ENCODE measurements at regions not wholly inside any gene's neighbourhood (a gene's known extent, or its start where the extent isn't known, plus 50 kb on each side); places are given as distances from the start of the nearest gene placed in this dataset.
"Not testable (repeated sequence)": the region's sequence is repeated elsewhere in the genome, so short reads cannot be mapped to it uniquely, and the experiment has no call there.

DNA sequence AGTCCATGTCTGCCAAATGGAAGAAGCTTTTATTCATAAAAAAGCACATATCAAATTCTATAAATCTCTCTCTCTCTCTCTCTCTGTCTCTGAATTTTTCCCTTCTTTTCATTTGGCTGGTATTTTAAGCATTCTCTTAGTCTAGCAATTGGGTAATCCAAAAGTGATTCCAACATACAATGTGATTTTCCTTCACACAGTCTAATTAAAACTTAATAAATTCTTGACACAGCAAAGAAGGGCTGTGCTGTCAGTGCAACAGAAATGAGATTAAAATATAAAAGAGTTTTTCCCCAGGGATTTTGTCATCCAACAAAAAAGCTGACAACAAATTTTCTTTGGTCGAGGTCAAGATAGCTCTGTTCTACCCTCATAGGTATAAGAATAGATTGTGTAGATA, 216.9 kb downstream of the CENPC start:
- no peak for DNase-seq

DNA sequence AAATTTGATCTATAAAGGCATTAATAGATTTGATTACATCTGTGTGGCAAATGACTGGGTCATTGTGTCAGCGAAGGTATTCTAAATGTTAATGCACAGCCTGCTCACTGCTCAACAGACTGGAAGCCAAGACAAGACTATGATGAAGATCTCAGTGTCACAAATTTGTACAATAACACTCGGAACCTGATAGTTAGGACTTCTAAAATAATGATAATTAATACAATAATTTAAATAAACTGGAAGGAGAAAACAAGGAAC, 217.4 kb downstream of the CENPC start:
- no peak for DNase-seq

DNA sequence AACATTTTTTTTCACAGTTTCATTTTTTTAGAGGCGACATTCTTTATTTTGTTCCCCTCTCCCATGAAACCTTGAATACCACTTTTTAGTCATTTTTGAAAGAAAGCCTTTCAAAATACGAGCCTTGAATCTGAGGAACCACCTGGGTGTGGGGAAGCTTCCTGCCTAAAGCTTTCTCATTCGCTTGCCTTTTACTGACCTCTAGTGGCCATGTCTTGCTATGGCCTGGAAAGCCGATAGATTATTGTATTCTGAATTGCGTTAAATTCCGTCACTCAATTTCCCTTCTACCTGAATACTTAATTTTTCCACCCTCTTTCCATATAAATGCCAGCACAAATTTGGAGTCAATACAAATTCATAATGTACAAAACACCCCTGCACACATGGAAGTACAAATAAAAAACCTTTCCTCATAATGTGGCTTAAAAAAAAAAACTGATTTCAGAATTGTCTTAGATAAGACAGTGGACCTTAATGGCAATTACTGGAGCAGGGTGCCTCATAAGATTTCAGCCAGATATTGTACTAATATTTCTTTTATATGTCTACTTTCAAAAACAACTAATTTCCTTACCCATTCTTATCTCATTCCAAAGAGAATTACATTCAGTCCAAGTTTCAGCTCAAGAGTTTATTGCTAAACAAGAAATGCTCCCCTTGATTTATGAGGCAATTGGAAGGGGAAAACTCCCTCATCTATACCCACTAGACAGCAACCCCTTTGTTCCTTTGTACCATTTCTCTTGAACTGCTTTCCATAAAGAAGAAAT, 217.9 kb downstream of the CENPC start:
- DNase-seq, result peak; percentile 11

DNA sequence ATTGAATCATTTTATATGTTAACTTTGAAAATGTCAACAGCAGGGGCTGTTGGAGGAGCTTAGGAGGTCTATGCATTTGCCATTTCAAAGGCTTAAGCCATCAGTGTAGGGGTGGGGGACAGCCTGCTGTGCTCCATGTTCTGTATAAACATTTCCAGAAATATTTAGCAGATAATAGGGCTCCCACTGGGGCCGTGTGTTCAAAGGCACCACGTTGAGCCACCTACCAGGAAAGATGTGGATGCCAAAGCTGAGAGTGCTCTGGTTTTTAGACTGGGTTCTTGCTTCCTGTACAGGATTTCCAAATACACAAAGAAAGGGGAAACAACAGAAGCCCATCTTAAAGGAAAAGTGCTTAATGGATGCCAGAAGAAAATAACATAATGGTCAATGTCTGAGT, 219.5 kb downstream of the CENPC start:
- DNase-seq, result no peak

DNA sequence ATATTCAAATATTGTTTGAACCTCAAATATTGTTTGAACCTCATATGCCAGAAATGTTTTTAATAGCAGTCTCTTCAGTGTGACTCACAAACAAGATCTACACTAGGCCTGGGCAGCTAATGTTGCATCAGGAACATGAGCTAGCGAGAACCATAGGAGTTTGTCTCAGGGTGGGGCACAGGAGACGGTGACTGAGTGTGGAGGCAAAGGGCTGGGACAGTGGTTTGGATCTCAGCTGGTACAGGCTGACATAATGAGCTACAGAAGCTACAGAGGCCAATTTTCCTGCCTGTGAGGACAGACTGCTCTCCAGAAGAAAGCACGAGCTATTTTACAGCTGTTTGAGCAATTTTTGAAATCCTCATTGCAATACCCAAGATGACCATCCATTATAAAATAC, 224.7 kb downstream of the CENPC start:
- no peak for DNase-seq

DNA sequence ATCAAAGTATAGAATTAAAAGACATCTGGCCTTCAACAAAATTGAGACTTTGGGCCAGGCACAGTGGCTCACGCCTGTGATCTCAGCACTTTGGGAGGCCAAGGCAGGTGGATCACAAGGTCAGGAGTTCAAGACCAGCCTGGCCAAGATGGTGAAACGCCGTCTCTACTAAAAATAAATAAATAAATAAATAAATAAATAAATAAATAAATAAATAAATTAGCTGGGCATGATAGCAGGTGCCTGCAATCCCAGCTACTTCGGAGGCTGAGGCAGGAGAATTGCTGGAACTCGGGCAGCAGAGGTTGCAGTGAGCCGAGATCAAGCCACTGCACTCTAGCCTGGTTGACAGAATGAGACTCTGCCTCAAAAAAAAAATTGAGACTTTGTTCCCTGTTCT, 225.7 kb downstream of the CENPC start:
- DNase-seq, result not testable (repeated sequence)

DNA sequence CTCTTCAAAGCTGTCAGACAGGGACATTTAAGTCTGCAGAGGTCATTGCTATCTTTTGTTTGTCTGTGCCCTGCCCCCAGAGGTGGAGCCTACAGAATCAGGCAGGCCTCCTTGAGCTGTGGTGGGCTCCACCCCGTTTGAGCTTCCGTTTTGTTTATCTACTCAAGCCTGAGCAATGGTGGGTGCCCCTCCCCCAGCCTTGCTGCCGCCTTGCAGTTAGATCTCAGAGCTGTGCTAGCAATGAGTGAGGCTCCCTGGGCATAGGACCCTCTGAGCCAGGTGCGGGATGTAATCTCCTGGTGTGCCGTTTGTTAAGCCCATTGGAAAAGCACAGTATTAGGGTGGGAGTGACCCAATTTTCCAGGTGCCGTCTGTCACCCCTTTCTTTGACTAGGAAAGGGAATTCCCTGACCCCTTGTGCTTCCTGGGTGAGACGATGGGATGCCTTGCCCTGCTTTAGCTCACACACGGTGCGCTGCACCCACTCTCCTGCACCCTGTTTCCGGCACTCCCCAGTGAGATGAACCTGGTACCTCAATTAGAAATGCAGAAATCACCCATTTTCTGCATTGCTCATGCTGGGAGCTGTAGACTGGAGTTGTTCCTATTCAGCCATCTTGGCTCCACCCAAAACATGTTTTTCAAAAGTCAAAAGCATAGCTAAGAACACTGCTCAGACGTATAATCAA, 244.7 kb downstream of the CENPC start:
- DNase-seq, result not testable (repeated sequence)

DNA sequence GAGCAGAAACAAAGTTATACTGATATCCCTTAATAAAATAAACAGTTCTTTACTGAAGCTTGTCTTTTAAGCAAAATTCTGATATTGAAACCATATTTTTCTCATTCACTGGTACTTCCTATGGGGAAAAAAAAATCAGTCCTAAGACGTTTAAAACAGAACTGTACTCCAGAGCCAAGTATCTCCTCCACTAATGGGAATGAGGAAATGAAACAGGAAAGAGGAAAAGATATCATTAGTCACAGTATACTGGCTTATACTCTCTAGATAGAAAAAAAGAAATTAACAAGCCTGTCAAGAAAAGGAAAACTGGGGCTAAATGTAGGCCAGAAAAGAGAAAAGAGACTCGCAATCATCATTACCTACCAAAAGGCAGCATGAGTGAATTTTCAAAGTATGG, 252.7 kb downstream of the CENPC start:
- no peak for DNase-seq

DNA sequence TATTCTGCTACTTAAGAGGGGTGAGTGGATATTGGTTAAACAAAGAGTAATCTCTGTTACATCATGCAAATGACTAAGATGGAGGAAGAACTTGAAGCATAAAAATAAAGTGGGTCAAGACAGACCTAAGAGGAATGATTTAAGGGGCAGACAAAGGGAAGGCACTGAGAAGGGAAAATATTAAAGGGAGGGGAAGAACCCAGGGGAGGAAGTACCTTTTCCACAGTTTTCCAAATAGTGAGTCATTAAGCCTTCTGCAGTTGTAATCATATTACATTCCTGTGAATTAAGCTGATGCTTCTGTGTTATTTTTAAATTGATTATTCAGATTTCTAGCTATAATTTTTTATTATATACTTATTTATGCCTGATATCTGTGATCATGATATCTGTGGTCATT, 253.3 kb downstream of the CENPC start:
- no peak for DNase-seq

DNA sequence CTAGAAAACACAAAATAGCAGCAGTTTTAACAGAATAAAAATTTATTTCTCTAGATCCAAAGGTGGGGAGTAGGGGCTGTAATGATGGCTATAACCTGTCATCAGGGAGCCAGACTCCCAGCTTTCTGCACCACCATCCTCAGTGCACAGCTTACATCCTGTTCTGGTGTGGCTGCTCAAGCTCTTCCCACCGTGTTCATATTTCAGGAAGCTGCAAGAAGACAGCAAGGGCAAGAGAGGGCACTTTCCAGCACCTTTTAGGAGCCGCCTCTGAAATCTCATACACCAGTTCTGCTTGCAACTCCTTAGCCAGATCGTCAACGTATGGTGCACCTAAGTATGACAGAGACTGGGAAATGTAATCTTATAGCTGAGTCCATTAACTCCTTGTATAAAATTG, 253.7 kb downstream of the CENPC start:
- no peak for DNase-seq

DNA sequence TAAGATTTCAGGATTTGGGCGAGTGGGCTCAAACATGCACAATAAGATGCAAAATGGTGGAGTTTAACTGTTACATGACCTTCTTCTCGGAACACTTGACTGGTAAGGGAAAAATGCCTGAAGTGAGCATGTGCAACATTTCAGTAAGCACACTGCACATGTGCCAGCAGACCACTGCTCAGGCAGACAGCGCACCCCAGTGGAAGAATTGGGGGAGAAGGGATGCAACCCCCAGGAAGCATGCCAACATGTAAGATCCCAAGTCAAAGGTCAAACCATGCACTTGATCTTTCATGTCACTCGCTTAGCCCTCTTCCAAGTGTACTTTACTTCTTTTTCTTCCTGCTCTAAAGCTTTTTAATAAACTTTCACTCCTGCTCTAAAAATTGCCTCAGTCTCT, 256.3 kb downstream of the CENPC start:
- DNase-seq, result no peak

DNA sequence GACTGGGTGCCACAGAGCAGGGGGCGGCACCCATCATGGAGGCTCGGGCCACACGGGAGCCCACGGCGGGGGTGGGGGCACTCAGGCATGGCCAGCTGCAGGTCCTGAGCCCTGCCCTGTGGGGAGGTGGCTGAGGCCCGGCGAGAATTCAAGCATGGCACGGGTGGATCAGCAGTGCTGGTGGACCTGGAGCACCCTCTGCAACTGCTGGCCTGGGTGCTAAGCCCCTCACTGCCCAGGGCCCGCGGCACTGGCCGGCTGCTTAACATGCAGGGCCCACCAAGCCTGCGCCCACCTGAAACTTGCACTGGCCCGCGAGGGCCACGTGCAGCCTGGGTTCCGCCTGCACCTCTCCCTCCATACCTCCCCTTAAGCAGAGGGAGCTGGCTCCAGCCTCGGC, 258.6 kb downstream of the CENPC start:
- no peak for DNase-seq

DNA sequence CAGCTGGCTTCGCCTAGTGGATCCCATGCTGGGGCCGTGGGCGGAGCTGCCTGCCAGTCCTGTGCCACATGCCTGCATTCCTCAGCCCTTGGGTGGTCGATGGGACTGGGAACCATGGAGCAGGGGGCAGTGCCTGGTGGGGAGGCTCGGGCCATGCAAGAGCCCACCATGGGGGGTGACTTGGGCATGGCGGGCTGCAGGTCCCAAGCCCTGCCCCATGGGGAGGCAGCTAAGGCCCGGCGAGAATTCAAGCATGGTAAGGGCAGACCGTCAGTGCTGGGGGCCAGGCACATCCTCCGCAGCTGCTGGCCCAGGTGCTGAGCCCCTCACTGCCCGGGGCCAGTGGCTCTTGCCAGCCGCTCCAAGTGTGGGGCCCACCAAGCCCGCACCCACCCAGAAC, 262.6 kb downstream of the CENPC start:
- no peak for DNase-seq

DNA sequence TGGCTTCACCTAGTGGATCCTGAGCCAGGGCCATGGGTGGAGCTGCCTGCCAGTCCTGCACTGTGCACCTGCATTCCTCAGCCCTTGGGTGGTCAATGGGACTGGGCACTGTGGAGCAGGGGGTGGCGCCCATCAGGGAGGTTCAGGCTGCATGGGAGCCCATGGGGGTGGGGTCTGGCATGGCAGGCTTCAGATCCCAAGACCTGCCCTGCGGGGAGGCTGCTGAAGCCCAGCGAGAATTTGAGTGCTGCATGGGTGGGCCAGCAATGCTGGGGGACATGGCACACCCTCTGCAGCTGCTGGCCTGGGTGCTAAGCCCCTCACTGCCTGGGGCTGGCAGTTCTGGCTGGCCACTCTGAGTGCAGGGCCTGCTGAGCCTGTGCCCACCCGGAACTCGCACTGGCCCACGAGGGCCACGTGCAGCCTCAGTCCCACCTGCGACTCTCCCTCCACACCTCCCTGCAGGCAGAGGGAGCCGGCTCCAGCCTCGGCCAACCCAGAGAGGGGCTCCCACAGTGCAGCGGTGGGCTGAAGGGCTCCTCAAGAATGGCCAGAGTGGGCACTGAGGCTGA, 270.0 kb downstream of the CENPC start:
- no peak for DNase-seq

DNA sequence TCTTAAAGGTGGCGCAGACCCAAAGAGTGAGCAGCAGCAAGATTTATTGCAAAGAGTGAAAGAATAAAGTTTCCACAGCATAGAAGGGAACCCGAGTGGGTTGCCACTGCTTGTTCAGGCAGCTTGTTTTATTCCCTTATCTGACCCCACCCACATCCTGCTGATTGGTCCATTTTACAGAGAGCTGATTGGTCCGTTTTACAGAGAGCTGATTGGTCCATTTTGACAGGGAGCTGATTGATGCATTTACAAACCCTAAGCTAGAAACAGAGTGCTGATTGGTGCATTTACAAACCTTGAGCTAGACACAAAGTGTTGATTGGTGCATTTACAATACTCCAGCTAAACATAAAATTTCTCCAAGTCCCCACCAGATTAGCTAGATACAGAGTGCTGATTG, 270.6 kb downstream of the CENPC start:
- DNase-seq, result not testable (repeated sequence)

DNA sequence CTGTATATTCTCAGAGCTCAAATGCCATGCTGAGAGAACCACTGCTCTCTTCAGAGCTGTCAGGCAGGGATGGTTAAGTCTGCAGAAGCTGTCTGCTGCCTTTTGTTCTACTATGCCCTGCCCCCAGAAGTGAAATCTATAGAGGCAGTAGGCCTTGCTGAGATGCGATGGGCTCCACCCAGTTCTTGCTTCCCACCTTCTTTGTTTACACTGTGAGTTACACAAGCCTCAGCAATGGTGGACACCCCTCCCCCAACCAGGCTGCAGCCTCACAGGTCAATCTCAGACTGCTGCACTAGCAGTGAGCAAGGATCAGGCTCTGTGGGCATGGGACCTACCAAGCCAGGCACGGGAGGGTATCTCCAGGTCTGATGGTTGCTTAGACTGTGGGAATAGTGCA, 271.6 kb downstream of the CENPC start:
- DNase-seq, result no peak

DNA sequence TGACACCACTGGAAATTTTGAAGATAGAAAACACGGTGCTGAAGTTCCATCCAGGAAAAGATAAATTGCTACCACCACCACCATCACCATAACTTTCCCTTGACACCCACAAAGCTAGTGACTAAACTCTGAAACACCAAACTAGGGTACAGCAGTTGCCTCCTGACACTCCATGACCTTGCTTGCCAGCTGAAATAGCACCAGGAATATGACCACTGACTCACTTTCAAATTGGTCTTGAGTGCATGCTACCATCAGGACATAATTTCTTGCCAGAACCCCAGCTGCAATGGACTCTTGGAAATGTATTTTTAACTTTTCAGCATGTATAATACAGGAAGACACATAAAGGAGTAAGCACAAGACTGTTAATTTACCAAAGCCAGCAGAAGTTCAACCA, 283.3 kb downstream of the CENPC start:
- no peak for DNase-seq

DNA sequence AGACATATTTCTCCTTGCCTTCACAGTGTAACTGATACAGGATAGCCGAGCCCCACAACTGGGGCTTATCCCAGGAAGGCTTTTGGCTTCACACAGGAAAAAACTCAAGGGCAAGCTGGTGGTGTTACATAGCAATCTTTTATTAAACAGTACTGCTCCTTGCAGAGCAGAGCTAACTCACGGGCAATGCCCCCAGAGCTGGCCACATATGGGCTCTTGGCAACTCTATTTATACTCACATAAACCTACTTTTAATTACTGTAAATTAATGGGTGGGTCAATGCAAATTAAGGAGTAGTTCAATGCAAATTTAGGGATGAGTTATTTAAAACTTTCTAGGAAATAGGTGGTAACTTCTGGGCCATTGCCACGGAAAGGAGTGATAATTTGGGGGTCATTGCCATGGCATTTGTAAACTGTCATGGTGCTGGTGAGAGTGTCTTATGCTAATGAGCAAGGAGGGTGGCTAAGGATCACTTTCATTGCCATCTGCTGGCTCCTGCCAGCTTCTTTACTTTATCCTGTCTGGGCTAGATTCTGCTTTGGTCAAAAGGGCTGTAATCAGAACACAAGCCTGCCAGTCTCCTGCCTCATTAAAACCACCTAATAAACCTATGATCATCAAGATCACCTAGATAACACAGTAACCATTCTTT, 288.8 kb downstream of the CENPC start:
- DNase-seq, result no peak

DNA sequence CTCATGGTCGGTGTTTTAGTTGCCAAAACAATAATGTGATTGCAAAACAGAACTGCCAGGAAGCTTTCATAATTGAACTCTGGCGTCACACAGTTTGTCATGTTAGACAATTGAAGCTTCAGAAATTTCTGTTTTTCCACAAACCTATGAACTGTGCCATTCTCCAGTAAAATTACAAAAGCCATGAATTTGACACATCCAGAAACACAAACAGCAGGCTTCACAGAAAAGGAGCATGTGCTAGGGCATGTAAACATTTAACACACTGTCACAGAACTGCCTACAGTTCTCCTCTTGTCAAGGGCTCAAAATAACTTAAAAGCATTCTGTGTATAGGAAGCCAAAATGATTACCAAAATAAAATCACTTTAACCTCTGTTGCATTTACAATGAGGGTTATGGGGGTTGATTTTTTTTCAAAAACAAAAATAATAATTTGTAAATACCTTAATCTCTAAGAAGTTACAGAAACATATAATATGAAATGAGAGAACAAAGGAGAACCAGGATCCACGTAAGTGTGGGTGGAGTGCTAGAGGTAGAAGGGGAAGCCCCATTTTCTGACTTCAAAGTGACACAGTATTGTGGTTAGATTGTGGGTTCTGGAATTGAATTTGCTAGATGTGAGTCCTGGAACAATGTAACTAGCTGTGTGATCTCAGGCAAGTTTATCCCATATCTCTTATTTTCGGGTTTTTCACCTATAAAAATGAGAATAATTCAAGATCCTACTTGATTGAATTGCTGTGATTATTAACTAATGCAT, 295.0 kb downstream of the CENPC start:
- DNase-seq, result no peak

DNA sequence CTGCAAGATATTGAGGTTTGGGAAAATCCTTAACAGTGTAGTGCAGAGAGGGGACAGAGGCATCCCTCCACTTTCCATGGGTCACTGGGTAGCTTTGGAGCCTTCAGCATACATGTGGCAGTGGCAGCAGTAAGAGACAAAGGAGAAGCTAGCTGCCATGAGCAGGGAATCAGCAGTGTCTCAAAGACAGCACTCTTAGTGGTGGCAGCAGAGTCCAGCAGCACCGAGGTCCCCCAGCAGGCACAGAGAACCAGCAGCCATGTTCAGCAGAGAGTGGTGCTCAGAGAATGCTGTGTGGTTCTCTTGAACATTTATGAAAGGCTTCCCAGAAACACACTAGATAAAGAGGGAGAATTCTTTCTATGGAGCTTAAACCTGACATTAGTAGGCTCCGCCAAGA, 308.5 kb downstream of the CENPC start:
- DNase-seq, result no peak

DNA sequence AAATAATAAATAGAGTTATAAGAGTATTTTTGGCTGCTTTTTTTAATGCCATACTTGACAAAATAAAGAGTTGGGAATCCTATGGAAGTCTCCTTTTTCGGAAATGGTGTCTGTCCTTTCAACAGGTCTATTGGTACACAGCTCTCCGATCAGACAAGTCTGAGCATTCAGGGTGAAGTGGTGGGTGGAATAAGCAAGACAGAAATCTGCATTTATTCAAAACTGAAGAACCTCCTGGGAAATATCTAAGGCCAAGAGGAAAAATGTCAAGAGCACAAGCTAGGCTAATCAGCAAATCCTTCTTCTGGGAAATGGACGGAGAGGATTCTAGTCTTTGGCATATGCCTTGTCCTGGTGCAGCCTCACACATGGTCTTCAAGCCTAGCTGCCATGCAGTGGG, 309.0 kb downstream of the CENPC start:
- no peak for DNase-seq

DNA sequence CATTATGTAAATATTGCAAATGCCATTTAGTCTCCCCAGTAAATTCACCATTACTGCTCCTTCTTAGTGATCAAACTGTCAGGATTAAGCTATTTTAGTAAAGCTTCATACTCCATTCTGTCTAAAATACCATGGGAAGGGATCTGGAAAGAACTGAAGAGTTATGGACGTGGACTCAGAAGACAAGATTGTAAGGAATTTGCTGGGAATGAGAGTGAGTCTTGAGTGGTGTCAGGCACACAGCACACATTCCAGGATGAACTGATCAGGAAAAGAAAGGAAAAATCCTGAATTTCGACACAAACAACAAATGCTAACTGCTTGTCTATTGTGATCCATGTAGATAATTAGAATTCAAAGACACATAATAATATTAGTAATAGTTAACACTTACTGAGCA, 311.0 kb downstream of the CENPC start:
- DNase-seq, result no peak

DNA sequence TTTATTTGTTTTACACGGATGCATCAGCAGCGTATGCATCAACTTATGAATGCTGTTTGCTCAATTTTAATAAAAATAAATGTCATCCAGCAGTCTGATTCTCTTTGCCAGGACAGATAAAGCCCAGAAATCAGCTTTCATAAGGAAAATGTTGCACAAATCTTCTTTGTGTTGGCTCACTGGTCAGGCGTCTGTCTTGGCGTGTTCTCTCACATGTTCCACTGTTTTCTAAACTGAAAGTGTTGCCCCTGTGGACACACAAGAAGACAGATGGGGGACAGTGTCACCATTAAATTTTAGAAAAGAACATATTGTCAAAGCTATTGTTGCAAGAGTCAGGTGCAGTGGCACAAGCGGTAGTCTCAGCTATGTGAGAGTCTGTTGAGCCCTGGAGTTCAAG, 316.2 kb downstream of the CENPC start:
- DNase-seq, result no peak

DNA sequence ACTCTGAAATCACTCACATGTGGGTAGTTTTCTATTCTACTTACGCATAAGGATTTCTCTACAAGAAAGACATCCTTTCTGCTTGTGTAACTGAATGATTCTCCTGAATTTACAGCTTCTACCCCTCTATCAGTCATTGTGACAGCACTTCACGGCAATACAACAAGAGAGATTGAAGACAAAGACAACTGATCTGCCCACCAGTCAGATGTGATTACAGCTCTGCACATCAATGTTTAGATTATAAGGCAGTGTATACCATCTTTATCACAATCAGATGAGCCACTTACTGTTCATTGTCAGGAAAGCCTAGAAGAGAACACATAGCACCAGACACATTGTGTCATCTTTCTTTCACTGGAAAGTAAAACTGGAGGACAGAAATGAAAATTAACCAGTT, 324.4 kb downstream of the CENPC start:
- no peak for DNase-seq

All from DMS153 (cell line).